ENCODE measurements at regions not wholly inside any gene's neighbourhood (a gene's known extent, or its start where the extent isn't known, plus 50 kb on each side); places are given as distances from the start of the nearest gene placed in this dataset.
"Not testable (repeated sequence)": the region's sequence is repeated elsewhere in the genome, so short reads cannot be mapped to it uniquely, and the experiment has no call there.

- H3K9me3 ChIP-seq (ENCODE audit: severe bottlenecking) = no peaks in the 10 kb centered on the region
- no peak overlapping the region for H3K4me3 ChIP-seq (ENCODE audit: low read depth, low read length)
- TF ChIP-seq, protein P1, sequence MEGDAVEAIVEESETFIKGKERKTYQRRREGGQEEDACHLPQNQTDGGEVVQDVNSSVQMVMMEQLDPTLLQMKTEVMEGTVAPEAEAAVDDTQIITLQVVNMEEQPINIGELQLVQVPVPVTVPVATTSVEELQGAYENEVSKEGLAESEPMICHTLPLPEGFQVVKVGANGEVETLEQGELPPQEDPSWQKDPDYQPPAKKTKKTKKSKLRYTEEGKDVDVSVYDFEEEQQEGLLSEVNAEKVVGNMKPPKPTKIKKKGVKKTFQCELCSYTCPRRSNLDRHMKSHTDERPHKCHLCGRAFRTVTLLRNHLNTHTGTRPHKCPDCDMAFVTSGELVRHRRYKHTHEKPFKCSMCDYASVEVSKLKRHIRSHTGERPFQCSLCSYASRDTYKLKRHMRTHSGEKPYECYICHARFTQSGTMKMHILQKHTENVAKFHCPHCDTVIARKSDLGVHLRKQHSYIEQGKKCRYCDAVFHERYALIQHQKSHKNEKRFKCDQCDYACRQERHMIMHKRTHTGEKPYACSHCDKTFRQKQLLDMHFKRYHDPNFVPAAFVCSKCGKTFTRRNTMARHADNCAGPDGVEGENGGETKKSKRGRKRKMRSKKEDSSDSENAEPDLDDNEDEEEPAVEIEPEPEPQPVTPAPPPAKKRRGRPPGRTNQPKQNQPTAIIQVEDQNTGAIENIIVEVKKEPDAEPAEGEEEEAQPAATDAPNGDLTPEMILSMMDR (IDR thresholded peaks at IDR 0.05; ENCODE audit: low read depth, low read length) = no peak
- H3K36me3 ChIP-seq = no peaks in the 10 kb centered on the region
- H3K27me3 ChIP-seq (ENCODE audit: insufficient read depth, low read depth, severe bottlenecking) = no peaks in the 10 kb centered on the region
- H3K27ac ChIP-seq = peak overlapping the region; percentile 65
- DNase-seq = peak; percentile 82
Measured at GRCh38 chr3:59189526-59189925, 139.7 kb upstream of the CFAP20DC start.

- DNase-seq = no peak
- no peaks in the 10 kb centered on the region for H3K9me3 ChIP-seq (ENCODE audit: severe bottlenecking)
- no peaks in the 10 kb centered on the region for H3K27me3 ChIP-seq (ENCODE audit: insufficient read depth, low read depth, severe bottlenecking)
- TF ChIP-seq, protein P1 (IDR thresholded peaks at IDR 0.05; ENCODE audit: low read depth, low read length) = no peak
- H3K27ac ChIP-seq = no peak overlapping the region
- no peak overlapping the region for H3K4me3 ChIP-seq (ENCODE audit: low read depth, low read length)
- H3K36me3 ChIP-seq = no peaks in the 10 kb centered on the region
Measured at GRCh38 chr3:59186725-59187124, 136.9 kb upstream of the CFAP20DC start.

DNA sequence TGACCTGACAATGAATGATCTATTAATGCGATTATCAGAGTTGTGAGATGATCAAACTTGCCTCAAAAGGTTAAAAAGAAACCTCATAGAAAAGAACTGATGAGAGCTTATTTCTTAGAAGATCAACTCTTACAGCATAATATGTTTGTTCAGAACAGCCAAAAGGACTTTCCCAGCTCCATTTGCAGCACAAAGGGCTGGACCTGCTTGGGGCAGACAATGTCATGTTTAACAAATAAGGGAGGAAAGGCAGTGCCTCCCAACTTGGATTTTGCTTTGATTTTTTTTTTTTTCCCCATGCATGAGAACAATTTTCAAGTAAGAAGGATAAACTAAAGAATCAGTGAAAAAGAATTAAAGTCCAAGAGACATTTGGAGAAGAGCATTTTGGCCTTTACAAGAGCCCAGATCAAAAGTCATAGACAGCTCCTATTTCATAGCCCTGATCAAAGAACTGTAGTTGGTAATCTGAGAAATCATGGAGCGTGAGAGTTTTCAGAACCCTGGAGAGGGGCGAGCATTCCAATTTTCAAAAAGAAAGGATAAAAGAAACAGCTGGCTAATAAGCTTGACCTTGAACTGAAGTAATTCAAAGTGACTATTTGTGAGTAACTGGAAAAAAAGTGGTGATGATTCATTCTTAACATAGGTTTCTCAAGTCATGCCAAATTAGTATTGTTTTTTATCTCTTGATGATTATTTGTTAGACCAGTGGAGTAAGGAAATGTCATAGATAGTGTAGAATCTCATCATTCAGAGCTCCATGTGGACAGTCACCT, 136.0 kb upstream of the CFAP20DC start:
- Histone ChIP-seq H3K27ac (no peak overlapping the region), H3K4me3 (ENCODE audit: low read depth, low read length) (no peak overlapping the region), H3K9me3 (ENCODE audit: severe bottlenecking) (no peaks in the 10 kb centered on the region), H3K27me3 (ENCODE audit: insufficient read depth, low read depth, severe bottlenecking) (no peaks in the 10 kb centered on the region), H3K36me3 (no peaks in the 10 kb centered on the region)
- no peak for DNase-seq
- TF ChIP-seq, protein P1 (IDR thresholded peaks at IDR 0.05; ENCODE audit: low read depth, low read length) = no peak

DNA sequence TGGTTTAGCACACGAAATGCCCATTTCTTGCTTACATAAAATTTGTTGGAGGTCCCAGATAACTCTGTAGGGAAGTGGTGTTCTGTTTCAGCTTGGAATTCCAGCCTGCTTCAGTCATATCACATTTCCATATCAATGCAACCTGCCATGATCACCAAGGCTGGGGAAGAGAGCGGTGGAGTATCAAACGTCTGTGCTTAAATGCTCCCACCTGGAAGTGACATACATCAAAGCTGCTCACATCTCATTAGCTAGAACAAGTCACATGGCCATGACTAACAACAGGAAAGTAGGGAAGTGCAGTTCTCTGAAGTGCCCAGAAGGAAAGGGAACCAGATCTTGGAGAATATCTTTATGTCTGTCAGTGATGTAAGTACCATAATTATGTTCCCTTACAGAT, 130.2 kb upstream of the CFAP20DC start:
- H3K9me3 ChIP-seq (ENCODE audit: severe bottlenecking) = no peaks in the 10 kb centered on the region
- no peak for DNase-seq
- TF ChIP-seq, protein P1 (IDR thresholded peaks at IDR 0.05; ENCODE audit: low read depth, low read length) = no peak
- H3K4me3 ChIP-seq (ENCODE audit: low read depth, low read length) = no peak overlapping the region
- H3K27ac ChIP-seq = no peak overlapping the region
- H3K27me3 ChIP-seq (ENCODE audit: insufficient read depth, low read depth, severe bottlenecking) = no peaks in the 10 kb centered on the region
- H3K36me3 ChIP-seq = no peaks in the 10 kb centered on the region

- Histone ChIP-seq H3K4me3 (ENCODE audit: low read depth, low read length) (no peak overlapping the region), H3K27ac (no peak overlapping the region), H3K9me3 (ENCODE audit: severe bottlenecking) (no peaks in the 10 kb centered on the region), H3K36me3 (no peaks in the 10 kb centered on the region), H3K27me3 (ENCODE audit: insufficient read depth, low read depth, severe bottlenecking) (no peaks in the 10 kb centered on the region)
- no peak for DNase-seq
- TF ChIP-seq, protein P1 (IDR thresholded peaks at IDR 0.05; ENCODE audit: low read depth, low read length) = no peak
Measured at GRCh38 chr3:59178698-59179097, 128.9 kb upstream of the CFAP20DC start.

DNA sequence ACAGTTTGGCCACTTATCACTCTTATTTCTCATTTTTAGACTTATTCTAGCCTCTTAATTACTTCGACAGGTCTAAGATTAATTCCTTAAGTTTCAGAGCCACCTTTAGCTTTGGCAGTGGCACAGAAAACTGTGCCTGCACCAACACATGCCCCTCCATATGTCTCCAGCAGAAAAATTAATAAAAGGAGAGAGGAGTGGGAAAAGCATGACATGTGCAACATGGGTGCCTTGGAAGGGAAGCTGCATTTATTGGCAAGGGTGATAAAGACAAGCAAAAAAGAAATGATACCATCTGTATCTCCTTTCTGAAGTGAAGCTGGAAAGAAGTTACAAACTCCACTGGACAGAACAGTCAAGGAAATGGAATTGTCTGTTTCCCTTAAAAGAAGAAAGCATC, 121.7 kb upstream of the CFAP20DC start:
- Histone ChIP-seq H3K27me3 (ENCODE audit: insufficient read depth, low read depth, severe bottlenecking) (no peaks in the 10 kb centered on the region), H3K36me3 (no peaks in the 10 kb centered on the region), H3K9me3 (ENCODE audit: severe bottlenecking) (no peaks in the 10 kb centered on the region), H3K27ac (no peak overlapping the region), H3K4me3 (ENCODE audit: low read depth, low read length) (no peak overlapping the region)
- no peak for DNase-seq
- TF ChIP-seq, protein P1 (IDR thresholded peaks at IDR 0.05; ENCODE audit: low read depth, low read length) = no peak

DNA sequence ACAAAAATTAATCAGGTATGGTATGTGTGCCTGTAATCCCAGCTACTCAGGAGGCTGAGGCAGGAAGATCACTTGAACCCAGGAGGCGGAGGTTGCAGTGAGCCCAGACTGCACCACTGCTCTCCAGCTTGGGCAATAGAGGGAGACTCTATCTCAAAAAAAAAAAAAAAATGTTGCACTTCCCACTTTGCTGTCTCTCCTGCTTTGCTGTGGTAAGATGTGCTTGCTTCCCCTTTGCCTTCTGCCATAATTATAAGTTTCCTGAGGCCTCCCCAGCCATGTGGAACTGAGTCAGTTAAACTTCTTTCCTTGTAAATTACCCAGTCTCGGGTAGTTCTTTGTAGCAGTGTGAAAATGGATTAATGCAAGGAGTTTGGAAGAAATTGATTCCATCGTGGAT, 120.3 kb upstream of the CFAP20DC start:
- H3K4me3 ChIP-seq (ENCODE audit: low read depth, low read length); DNase-seq; H3K36me3 ChIP-seq; H3K9me3 ChIP-seq (ENCODE audit: severe bottlenecking); H3K27me3 ChIP-seq (ENCODE audit: insufficient read depth, low read depth, severe bottlenecking); H3K27ac ChIP-seq: not testable (repeated sequence)

Data from WERI-Rb-1 (cell line).